ENCODE measurements at regions not wholly inside any gene's neighbourhood (a gene's known extent, or its start where the extent isn't known, plus 50 kb on each side); places are given as distances from the start of the nearest gene placed in this dataset.
"Not testable (repeated sequence)": the region's sequence is repeated elsewhere in the genome, so short reads cannot be mapped to it uniquely, and the experiment has no call there.

- DNase-seq; H3K36me3 Mint-ChIP-seq (ENCODE audit: low read depth); H3K27ac Mint-ChIP-seq; ATAC-seq; H3K27me3 Mint-ChIP-seq; H3K4me3 Mint-ChIP-seq; H3K4me1 Mint-ChIP-seq: not testable (repeated sequence)
- H3K9me3 Mint-ChIP-seq: peaks cover 35% of the 10 kb centered on the region
These were observed 1089.2 kb downstream of the PRIM2 start for GRCh38 chr6:58406659-58407058.

GRCh38 chr6:58419321-58419720, 1101.9 kb downstream of the PRIM2 start:
- peaks cover 8% of the 10 kb centered on the region for H3K9me3 Mint-ChIP-seq
- no peak for ATAC-seq
- no peak overlapping the region for H3K4me3 Mint-ChIP-seq
- H3K27me3 Mint-ChIP-seq: no peaks in the 10 kb centered on the region
- no peak for DNase-seq
- H3K27ac Mint-ChIP-seq: no peak overlapping the region
- H3K36me3 Mint-ChIP-seq (ENCODE audit: low read depth): no peaks in the 10 kb centered on the region
- H3K4me1 Mint-ChIP-seq: no peaks in the 10 kb centered on the region

Data from activated naive CD8-positive, alpha-beta T cell treated with anti-CD3 and anti-CD28 coated beads, Interleukin-2, amount 50 U/mL, for 24 hours (primary cell).